Hypothalamus (tissue), 51 donors: ENCODE measurements at regions not wholly inside any gene's neighbourhood (a gene's known extent, or its start where the extent isn't known, plus 50 kb on each side); places are given as distances from the start of the nearest gene placed in this dataset.
"Not testable (repeated sequence)": the region's sequence is repeated elsewhere in the genome, so short reads cannot be mapped to it uniquely, and the experiment has no call there.

Experiments used
- DNase-seq, 51 donors: peaks; one replicate each; lab custom pipeline; 2025; lab: John Stamatoyannopoulos, UW

DNA sequence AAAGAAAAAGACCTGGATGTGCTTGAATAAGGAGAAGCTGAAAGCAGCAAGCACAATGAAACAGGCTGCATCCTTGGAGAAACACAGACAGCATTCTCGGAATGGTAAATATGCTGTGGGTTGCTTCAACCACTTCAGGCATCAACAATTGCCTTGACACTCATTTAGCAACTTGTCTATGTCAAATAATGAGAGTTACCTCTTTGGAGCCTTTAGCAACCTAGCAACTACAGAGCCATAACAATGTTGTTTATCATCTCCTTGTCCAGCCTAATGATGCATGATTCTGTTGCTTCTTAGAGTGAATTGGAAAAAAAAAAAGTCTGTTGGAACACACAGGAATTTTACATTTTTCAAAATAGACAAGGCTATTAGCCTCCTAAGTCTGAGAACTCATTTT lies 410.6 kb downstream of the PIK3C3 start:
- DNase-seq, result peak in 1 of 51 donors; percentile 2

- DNase-seq, result no peak
Observed at GRCh38 chr18:42373584-42373983, 418.6 kb downstream of the PIK3C3 start.

DNA sequence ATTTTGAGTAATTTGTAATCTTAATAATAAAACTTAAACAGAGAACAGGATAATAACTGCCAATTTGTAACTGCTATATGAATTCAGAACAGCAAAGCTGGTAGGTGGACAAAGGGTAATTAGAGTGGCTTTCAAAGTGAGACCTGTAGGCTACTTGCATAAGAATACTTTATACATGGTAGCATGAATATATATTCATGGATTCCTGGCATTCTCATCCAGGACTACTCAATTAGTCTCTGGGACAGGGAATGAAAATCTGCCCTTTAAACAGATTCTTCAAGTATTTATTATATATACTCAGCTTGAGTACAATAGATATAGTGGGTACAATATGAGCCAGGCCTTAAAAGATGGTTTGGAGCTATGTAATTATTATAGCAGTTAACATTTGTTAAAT lies 419.9 kb downstream of the PIK3C3 start:
- no peak for DNase-seq

DNA sequence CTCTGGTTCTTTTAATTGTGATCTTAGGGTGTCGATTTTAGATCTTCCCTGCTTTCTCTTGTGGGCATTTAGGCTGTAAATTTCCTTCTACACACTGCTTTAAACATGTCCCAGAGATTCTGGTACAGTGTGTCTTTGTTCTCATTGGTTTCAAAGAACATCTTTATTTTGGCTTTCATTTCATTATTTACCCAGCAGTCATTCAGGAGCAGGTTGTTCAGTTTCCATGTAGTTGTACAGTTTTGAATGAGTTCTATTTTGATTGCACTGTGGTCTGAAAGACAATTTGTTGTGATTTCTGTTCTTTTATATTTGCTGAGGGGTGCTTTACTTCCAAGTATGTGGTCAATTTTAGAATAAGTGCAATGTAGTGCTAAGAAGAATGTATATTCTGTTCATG lies 423.8 kb downstream of the PIK3C3 start:
- not testable (repeated sequence) for DNase-seq

DNA sequence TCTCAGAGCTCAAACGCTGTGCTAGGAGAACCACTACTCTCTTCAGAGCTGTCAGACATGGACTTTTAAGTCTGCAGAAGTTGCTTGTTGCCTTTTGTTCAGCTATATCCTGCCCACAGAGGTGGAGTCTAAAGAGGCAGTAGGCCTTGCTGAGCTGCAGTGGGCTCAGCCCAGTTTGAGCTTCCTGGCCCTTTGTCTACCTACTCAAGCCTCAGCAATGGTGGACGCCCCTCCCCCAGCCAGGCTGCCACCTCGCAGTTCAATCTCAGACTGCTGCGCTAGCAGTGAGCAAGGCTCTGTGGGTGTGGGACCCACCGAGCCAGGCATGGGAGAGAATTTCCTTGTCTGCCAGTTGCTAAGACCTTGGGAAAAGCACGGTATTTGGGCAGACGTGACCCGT lies 426.2 kb downstream of the PIK3C3 start:
- not testable (repeated sequence) for DNase-seq

DNA sequence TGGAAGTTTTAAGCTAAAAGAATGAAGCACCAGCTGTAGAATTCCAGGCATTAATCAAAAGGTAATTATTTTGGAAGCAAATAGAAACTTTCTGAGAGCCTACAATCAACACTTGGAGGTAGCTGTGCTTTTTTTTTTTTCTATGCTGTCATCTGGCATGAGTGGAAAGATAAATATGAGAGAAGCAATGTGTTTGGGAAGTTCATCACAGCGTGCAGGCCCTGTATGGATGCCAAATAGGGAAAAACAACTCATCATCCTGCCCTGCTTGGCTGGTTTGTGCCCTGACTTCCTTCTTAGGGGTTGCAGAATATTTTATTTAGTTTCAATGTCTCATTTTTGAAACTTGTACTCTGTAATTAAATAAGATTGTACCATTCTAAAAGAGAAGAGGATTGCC lies 437.4 kb downstream of the PIK3C3 start:
- no peak for DNase-seq

DNA sequence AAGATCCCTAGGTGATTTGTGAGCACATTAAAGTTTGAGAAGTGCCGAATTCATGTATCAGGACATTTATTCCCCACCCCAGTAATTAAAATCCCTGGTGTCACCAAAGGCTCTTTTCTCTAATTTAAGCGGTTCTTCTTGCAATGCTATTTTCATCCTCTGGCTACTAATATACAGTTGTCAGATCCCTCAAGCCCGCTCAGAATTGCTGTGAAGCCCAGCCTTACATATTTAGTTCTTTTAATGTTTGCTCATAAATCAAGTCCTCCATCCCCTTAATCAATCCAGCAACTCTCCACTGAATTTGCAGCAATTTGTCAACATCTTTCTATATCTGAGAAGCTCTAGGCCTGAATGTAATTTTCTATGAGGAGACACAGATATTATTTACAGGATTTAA lies 437.9 kb downstream of the PIK3C3 start:
- DNase-seq, result no peak

DNA sequence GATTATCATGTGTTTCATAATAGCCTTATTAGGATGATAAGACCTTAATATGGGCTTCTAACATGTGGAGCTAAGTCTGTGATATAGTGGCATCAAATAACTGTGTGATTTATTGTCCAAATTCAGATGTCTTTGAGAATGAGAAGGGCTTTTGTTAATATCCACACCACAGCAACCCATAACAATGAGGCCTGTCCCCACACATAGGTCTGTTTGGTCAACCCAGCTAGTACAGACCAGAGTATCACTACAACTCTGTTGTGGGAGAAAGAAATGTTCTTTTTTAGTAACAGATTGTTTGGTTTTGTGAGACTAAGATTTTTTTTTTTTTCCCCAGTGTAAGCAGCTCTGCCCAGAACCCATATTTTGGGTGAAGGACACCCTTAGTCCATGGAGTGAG lies 439.2 kb downstream of the PIK3C3 start:
- peak in 1 of 51 donors; percentile 22 for DNase-seq

DNA sequence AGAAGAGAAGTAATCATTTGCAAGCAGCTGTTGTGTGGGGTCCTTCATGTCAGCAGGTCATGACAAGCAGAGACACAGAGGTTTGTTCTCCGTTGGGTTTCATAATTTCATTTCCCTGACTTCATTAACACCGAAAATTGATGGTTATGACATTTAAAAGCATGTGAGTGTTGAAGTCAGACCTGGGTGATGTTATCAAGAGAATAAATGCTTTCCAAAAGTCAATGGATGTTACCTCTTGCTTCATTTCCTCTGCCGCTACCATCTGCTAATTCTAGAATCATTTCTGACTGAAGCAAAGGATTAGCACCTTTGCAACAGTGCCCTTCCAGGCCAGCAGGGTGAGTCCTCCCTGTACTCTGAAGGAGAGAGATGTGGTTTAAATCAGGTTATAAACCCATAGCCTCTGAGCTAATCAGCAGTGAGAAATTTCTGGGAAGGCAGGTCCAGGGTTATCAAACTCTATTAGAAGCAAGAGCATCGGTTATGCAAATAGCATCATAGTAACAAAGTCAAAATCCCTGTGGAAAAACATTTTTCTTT lies 446.2 kb downstream of the PIK3C3 start:
- no peak for DNase-seq

DNA sequence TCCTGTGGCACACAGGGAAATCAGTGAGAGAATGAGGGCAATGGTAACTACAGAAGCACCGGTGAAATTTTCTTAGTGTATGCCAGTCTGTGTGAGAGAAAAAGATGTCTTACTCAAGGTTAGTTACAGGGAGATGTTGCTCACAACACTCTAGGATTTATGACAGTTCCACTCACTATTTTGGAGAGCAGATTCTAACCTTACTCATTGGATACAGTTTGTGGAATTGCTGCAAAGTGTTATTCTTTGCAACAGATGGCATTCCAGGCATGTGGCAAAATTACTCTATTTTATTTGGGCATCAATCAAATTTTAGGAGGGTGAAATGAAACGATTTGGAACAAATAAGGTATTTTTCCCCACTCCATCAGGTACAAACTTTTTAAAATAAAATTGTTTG lies 449.1 kb downstream of the PIK3C3 start:
- DNase-seq, result no peak

- no peak for DNase-seq
Observed at GRCh38 chr18:42409005-42409404, 454.0 kb downstream of the PIK3C3 start.

- DNase-seq, result no peak
Observed at GRCh38 chr18:42412281-42412680, 457.2 kb downstream of the PIK3C3 start.

- DNase-seq, result no peak
Observed at GRCh38 chr18:42412896-42413295, 457.9 kb downstream of the PIK3C3 start.

- DNase-seq, result no peak
Observed at GRCh38 chr18:42413870-42414269, 458.8 kb downstream of the PIK3C3 start.

DNA sequence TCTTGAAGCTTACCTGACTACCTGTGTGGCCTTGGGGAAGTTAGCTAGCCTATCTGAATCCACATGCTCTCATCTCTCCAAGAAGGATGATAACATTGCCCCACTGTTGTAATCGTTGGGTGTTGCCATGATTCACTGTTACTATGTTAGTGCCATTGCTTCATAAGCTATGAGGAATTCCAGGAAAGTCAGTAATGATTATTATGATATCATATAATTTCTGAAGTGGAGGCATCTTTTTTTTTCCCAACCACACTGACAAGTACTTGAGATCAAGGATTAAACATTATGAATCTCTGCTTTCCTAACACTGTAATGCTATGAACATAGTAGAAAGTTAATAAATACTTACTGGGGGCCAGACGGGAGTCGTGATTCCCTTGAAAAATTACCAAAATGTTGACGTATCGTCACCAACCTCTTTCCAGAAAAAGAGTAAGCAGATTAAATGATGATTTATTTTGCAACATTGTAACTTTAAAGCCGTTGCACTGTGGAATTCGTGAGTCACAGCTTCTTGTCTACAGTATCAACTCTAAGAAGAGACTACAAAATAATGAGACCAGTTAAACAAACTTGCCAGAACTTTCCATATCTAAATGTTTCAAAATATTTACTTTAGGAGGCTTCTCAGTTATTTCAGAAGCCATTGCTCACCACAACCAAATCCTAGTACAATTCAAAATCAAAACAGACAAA lies 459.9 kb downstream of the PIK3C3 start:
- no peak for DNase-seq

- no peak for DNase-seq
Observed at GRCh38 chr18:42417189-42417588, 462.2 kb downstream of the PIK3C3 start.

DNA sequence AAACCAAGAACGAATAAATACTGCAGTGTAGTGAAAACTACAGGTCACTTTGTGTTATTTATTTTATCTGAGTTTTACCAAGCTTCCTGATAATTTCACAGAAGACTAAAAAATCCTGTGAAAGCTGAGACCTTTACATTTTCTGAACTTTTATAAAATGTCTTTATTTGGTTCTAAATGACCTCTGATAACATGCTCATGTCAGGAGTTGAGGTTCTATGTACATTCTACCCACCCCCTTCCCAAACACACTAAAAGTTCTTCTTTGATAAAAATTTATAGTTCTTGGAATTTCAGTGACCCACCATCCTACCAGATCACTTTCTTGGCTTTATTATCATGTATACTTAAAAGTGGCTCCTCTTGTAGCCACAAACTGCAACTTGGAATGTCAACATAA lies 463.1 kb downstream of the PIK3C3 start:
- DNase-seq, result no peak

GRCh38 chr18:42425025-42425424 lies 470.0 kb downstream of the PIK3C3 start:
- no peak for DNase-seq

- DNase-seq, result peak in 8 of 51 donors; percentile 3 to 30 (median 7)
Observed at GRCh38 chr18:42426496-42427015, 471.5 kb downstream of the PIK3C3 start.

DNA sequence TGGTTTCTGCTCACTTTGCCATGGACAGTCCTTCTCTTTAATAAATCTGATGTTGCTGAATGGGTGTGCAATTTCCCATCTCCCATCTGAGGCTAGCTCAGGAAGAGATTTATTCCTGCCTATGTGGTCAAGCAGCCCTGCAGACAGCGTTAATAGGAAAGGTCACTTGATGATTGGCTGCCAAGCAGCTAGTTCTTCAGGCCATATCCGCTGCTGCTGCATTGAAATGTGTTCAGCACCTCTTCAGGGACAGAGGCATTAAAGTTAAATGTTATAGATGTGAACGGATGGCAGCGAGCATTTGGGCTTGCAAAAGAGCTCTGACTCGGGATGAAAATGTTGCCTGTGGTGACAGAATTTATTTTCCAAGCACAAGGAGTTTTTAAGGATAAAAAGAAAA lies 474.2 kb downstream of the PIK3C3 start:
- no peak for DNase-seq

DNA sequence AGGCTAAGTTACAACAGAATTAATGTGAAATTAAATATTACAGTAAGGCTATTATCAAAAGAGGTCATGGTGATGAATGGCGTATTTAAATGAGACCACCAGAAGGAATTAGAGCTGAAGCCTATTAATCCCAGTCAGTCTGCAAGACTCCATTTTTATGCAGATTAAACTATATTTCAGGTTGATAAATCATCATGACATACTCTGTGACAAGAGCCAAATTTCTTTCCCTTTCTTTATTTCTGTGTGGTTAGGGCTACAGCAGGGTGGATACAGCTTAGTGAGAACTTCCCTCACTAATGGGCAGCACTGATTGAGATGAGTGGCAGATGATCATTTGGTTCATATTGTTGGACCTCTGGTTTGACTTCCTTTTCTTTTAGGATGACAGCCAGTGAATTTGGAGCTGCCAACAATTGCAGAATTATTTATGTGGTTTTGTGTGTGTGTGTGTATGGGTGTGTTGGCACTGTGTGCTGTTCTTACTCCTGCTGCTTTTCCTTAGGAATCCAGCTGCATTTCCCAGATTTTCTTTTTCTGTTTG lies 481.3 kb downstream of the PIK3C3 start:
- no peak for DNase-seq

DNA sequence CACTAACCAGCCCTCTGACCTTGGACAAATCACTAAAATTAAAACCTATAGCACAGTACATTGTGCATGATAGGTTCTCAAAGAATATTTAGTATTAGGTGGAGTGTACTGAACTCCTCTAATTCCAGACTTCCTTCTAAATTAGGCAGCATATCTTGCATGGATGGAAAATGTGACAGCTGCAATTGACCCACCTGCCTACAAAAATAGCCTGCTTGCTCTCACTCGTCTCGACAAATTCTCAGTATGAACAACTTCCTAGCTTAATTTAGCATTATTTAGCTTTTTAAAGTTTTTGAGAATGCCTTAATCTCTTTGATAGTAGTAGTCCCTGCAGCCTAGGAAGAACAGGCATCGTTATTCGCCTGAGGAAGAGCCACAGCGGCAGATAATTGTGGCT lies 482.0 kb downstream of the PIK3C3 start:
- DNase-seq, result no peak
